Fibroblast of lung (primary cell): ENCODE measurements at regions not wholly inside any gene's neighbourhood (a gene's known extent, or its start where the extent isn't known, plus 50 kb on each side); places are given as distances from the start of the nearest gene placed in this dataset.

ENCODE experiments used
- DNase-seq, 2 donors: peaks; one replicate each; pipeline versions ENCODE4 v3.0.0 to v3.0.0-alpha.2; 2010; ENCODE audit warnings: low read depth in 2 of 2
- H2AFZ ChIP-seq: 2 replicates; pipeline ENCODE4 v1.5.1; 2012; ENCODE audit warnings: low read length, control low read depth, inconsistent platforms
- H3K27ac ChIP-seq: 2 replicates; pipeline ENCODE4 v1.5.1; 2011; ENCODE audit warnings: low read length, control low read depth; ENCODE audit not compliant: insufficient read depth
- H3K27me3 ChIP-seq: 2 replicates; pipeline ENCODE4 v1.5.1; 2011; ENCODE audit warnings: mild to moderate bottlenecking, low read length; ENCODE audit not compliant: control insufficient read depth, insufficient read depth
- H3K36me3 ChIP-seq: 2 replicates; pipeline ENCODE4 v1.5.1; 2011; ENCODE audit warnings: low read length; ENCODE audit not compliant: control insufficient read depth, insufficient read depth
- H3K4me1 ChIP-seq: 2 replicates; pipeline ENCODE4 v1.5.1; 2011; ENCODE audit warnings: low read length; ENCODE audit not compliant: control insufficient read depth, insufficient read depth; ENCODE audit errors: extremely low read depth
- H3K4me2 ChIP-seq: 2 replicates; pipeline ENCODE4 v1.5.1; 2011; ENCODE audit warnings: low read length, control low read depth; ENCODE audit not compliant: insufficient read depth; ENCODE audit errors: extremely low read depth
- H3K4me3 ChIP-seq, 4 experiments: fragments of 200-600 bp in 1 of 4; sonication (generic) in 1 of 4; replicated peaks in 1 of 4; 2 replicates each; pipeline ENCODE4 v1.5.1; 2011 to 2016; ENCODE audit warnings: low read length in 4 of 4, low read depth in 3 of 4, mild to moderate bottlenecking in 3 of 4, control low read depth in 2 of 4, inconsistent platforms in 1 of 4, mixed read lengths in 1 of 4; ENCODE audit not compliant: insufficient read depth in 1 of 4; ENCODE audit errors: control extremely low read depth in 1 of 4
- H3K79me2 ChIP-seq: 2 replicates; pipeline ENCODE4 v1.5.1; 2012; ENCODE audit warnings: mild to moderate bottlenecking, low read length, inconsistent platforms; ENCODE audit not compliant: control insufficient read depth, insufficient read depth
- H3K9ac ChIP-seq: 2 replicates; pipeline ENCODE4 v1.5.1; 2011; ENCODE audit warnings: mild to moderate bottlenecking, low read length, control low read depth; ENCODE audit not compliant: insufficient read depth
- H3K9me3 ChIP-seq: 2 replicates; pipeline ENCODE4 v1.5.1; 2012; ENCODE audit warnings: low read depth, low read length; ENCODE audit not compliant: control insufficient read depth, insufficient read depth
- H4K20me1 ChIP-seq: 2 replicates; pipeline ENCODE4 v1.5.1; 2011; ENCODE audit warnings: low read length; ENCODE audit not compliant: control insufficient read depth, insufficient read depth; ENCODE audit errors: extremely low read depth
- EZH2 ChIP-seq: IDR thresholded peaks from 2 replicates; pipeline ENCODE4 v1.5.1; 2012; ENCODE audit warnings: low read length, control low read depth, mild to moderate bottlenecking; ENCODE audit errors: missing control alignments
- TF ChIP-seq, protein P1 (sequence below), 2 donors: IDR thresholded peaks in 1 of 2; conservative IDR thresholded peaks in 1 of 2; 1 replicate in 1 of 2; 2 replicates in 1 of 2; pipeline ENCODE4 v1.5.1; 2011 to 2012; ENCODE audit warnings: low read length in 2 of 2, control low read depth in 1 of 2, inconsistent platforms in 1 of 2, low read depth in 1 of 2, mild to moderate bottlenecking in 1 of 2

DNA sequence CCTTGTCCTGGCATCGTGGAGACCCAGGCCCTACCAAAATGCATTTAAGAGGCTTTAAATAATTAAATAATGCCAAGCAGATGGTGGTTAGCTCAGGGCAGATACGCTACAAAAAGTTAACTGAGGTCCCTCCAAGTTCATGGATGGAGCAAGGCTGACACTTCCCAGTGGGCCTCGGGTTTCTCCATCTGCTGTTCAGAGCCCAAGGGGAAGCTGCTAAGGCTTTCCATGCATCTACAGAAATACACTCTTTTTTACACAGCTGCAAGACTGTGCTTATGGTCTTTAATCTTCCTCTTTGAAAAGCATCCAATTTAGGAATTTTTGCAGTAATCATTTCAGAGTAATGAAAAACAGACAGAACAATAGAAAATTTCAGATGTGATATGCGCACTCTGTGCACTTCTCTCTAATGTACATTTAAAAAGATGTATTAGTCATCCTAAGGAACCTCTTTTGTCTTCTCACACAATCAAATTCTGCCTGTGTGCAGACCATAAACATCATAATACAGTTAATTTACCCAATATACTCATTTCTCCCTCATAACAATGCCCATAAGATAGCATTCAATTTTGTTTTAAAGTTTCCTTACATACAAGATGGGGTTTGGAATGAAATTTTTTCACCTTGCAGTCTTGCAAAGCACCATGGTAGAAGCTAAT lies 173.2 kb upstream of the ATP1B1 start:
- Histone ChIP-seq H3K79me2 (no peaks in the 10 kb centered on the region), H3K27ac (no peak overlapping the region), H3K9ac (no peak overlapping the region), H3K4me2 (no peak overlapping the region), H4K20me1 (no peaks in the 10 kb centered on the region), H3K36me3 (no peaks in the 10 kb centered on the region), H3K27me3 (no peaks in the 10 kb centered on the region), H3K4me3 (no peak overlapping the region), H3K9me3 (no peaks in the 10 kb centered on the region), H3K4me1 (no peaks in the 10 kb centered on the region), H2AFZ (no peak overlapping the region)
- DNase-seq, result no peak
- TF ChIP-seq, protein P1, sequence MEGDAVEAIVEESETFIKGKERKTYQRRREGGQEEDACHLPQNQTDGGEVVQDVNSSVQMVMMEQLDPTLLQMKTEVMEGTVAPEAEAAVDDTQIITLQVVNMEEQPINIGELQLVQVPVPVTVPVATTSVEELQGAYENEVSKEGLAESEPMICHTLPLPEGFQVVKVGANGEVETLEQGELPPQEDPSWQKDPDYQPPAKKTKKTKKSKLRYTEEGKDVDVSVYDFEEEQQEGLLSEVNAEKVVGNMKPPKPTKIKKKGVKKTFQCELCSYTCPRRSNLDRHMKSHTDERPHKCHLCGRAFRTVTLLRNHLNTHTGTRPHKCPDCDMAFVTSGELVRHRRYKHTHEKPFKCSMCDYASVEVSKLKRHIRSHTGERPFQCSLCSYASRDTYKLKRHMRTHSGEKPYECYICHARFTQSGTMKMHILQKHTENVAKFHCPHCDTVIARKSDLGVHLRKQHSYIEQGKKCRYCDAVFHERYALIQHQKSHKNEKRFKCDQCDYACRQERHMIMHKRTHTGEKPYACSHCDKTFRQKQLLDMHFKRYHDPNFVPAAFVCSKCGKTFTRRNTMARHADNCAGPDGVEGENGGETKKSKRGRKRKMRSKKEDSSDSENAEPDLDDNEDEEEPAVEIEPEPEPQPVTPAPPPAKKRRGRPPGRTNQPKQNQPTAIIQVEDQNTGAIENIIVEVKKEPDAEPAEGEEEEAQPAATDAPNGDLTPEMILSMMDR (conservative IDR thresholded peaks at IDR 0.05 in 1 of 2, IDR thresholded peaks at IDR 0.05 in 1 of 2; ENCODE audit: low read depth in 1 of 2, low read length in 2 of 2), result no peak
- TF ChIP-seq EZH2, result no peak

DNA sequence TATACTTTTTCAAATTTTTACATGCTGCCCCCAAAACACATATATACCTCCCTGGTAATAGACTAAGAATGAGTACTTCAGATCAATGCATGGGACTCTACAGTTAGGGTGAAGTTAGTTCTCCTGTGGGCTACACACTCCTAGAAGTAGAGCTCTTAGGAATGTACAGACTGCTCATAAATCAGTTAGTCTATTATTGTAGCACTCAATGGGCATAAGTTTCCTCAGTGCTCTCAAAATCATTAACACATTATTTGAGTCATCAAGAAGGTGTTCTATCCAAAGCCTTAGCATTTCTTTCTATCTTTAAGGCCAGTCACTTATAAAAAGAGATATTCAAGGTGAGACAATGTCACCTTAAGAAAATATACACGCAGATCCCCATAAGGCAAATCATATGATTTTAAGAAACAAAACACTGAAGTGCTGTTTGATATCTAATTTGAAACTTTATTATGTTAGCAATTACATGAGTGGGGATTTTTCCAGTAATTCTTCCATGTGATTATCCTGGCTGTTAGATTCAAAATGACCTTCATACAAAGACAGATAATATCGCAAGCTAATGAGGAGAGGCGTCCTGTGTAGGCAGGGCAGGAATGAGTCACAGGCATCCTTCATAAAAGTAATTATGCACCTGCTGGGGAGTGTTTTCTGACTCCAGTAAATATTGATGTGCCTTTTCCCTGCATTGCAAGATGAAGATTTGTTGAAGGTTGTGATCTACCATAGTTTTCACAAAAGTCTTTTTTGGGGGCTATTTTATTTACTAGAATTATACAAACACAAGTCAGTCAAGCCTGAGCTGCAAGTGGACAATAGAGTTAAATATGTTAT lies 167.2 kb upstream of the ATP1B1 start:
- H4K20me1 ChIP-seq, result no peaks in the 10 kb centered on the region
- H2AFZ ChIP-seq, result no peak overlapping the region
- DNase-seq, result no peak
- H3K27me3 ChIP-seq, result no peaks in the 10 kb centered on the region
- H3K9ac ChIP-seq, result no peak overlapping the region
- H3K36me3 ChIP-seq, result no peaks in the 10 kb centered on the region
- H3K79me2 ChIP-seq, result no peaks in the 10 kb centered on the region
- TF ChIP-seq, protein P1 (conservative IDR thresholded peaks at IDR 0.05 in 1 of 2, IDR thresholded peaks at IDR 0.05 in 1 of 2; ENCODE audit: low read depth in 1 of 2, low read length in 2 of 2), result no peak
- TF ChIP-seq EZH2, result no peak
- H3K4me1 ChIP-seq, result no peaks in the 10 kb centered on the region
- no peaks in the 10 kb centered on the region for H3K9me3 ChIP-seq
- H3K4me2 ChIP-seq, result no peak overlapping the region
- H3K4me3 ChIP-seq, result no peak overlapping the region
- no peak overlapping the region for H3K27ac ChIP-seq

DNA sequence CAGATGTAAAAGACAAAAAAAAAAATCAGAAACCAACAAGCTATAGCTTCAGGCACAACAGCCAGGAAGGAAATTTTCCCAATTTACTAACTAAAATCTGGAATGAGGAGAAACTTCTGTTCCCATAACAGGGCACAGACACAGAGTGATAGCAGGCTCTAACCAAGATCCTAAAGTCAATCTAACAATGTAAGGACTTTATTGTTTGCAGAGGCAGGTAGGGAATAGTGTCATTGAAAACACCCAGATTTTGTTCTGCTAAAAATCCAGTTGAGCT lies 166.6 kb upstream of the ATP1B1 start:
- no peak overlapping the region for H3K27ac ChIP-seq
- H3K9me3 ChIP-seq, result no peaks in the 10 kb centered on the region
- no peaks in the 10 kb centered on the region for H3K79me2 ChIP-seq
- H3K4me3 ChIP-seq, result no peak overlapping the region
- H3K27me3 ChIP-seq, result no peaks in the 10 kb centered on the region
- H3K4me2 ChIP-seq, result no peak overlapping the region
- no peaks in the 10 kb centered on the region for H3K4me1 ChIP-seq
- DNase-seq, result no peak
- H2AFZ ChIP-seq, result no peak overlapping the region
- no peak for TF ChIP-seq EZH2
- TF ChIP-seq, protein P1 (conservative IDR thresholded peaks at IDR 0.05 in 1 of 2, IDR thresholded peaks at IDR 0.05 in 1 of 2; ENCODE audit: low read depth in 1 of 2, low read length in 2 of 2), result no peak
- H3K9ac ChIP-seq, result no peak overlapping the region
- no peaks in the 10 kb centered on the region for H4K20me1 ChIP-seq
- no peaks in the 10 kb centered on the region for H3K36me3 ChIP-seq
